ENCODE measurements at regions not wholly inside any gene's neighbourhood (a gene's known extent, or its start where the extent isn't known, plus 50 kb on each side); places are given as distances from the start of the nearest gene placed in this dataset.

- TF ChIP-seq CTCF (IDR thresholded peaks at IDR 0.05 in 8 of 11, conservative IDR thresholded peaks at IDR 0.05 in 3 of 11) (no peak), POLR2A (IDR thresholded peaks at IDR 0.05) (no peak), POLR2AphosphoS5 (IDR thresholded peaks at IDR 0.05) (no peak)
These were observed 237.2 kb downstream of the LMO4 start for GRCh38 chr1:87565861-87566260.
